Ishikawa (cell line): ENCODE measurements at regions not wholly inside any gene's neighbourhood (a gene's known extent, or its start where the extent isn't known, plus 50 kb on each side); places are given as distances from the start of the nearest gene placed in this dataset.

Source experiments
- CEBPB ChIP-seq: IDR thresholded peaks from 2 replicates; pipeline ENCODE4 v1.6.1; 2012
- CREB1 ChIP-seq: IDR thresholded peaks from 2 replicates; pipeline ENCODE4 v1.6.1; 2012; ENCODE audit warnings: low read depth
- EGR1 ChIP-seq: IDR thresholded peaks from 2 replicates; pipeline ENCODE4 v1.6.1; 2012
- EP300 ChIP-seq: IDR thresholded peaks from 2 replicates; pipeline ENCODE4 v1.6.1; 2012; ENCODE audit warnings: borderline replicate concordance
- FOXM1 ChIP-seq: IDR thresholded peaks from 2 replicates; pipeline ENCODE4 v1.6.1; 2012; ENCODE audit warnings: low read depth, borderline replicate concordance
- NFIC ChIP-seq: IDR thresholded peaks from 2 replicates; pipeline ENCODE4 v1.6.1; 2012
- RAD21 ChIP-seq: IDR thresholded peaks from 2 replicates; pipeline ENCODE4 v1.6.1; 2012; ENCODE audit warnings: low read depth
- TAF1 ChIP-seq: IDR thresholded peaks from 2 replicates; pipeline ENCODE4 v1.6.1; 2012; ENCODE audit warnings: low read depth, mild to moderate bottlenecking
- TCF12 ChIP-seq: IDR thresholded peaks from 2 replicates; pipeline ENCODE4 v1.6.1; 2012; ENCODE audit warnings: low read depth
- TEAD4 ChIP-seq: IDR thresholded peaks from 2 replicates; pipeline ENCODE4 v1.6.1; 2012
- YY1 ChIP-seq: IDR thresholded peaks from 2 replicates; pipeline ENCODE4 v1.6.1; 2012; ENCODE audit warnings: low read depth
- ZBTB7A ChIP-seq: IDR thresholded peaks from 2 replicates; pipeline ENCODE4 v1.6.1; 2012; ENCODE audit warnings: low read depth
- TF ChIP-seq, protein P1 (sequence below): IDR thresholded peaks from 2 replicates; pipeline ENCODE4 v1.6.1; 2012
- TF ChIP-seq, protein P2 (sequence below): IDR thresholded peaks from 2 replicates; pipeline ENCODE4 v1.6.1; 2012; ENCODE audit warnings: low read depth, mild to moderate bottlenecking
- TF ChIP-seq, protein P3 (sequence below): IDR thresholded peaks from 2 replicates; pipeline ENCODE4 v1.6.1; 2012

DNA sequence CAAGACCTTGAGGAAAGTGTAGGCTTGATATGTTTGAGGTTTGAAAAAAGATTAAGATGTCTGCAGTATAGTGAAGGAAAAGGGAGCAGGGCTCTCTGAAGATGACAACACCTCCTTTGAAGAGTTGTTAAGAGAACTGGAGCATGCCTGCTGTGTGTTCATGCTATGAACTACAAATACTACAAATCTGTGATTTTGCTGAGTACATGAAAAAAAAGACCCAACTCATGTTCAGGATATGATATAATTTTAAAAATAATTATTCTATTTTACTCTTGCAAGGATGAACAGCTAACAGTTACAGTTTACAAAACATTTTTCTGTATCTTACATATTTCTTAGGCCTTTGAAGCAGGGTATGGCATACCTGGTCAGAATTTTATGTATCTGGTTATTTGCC lies 305.4 kb upstream of the CWC22 start:
- no peak for TF ChIP-seq FOXM1
- no peak for TF ChIP-seq CREB1
- TF ChIP-seq CEBPB = no peak
- no peak for TF ChIP-seq TCF12
- TF ChIP-seq, protein P1, sequence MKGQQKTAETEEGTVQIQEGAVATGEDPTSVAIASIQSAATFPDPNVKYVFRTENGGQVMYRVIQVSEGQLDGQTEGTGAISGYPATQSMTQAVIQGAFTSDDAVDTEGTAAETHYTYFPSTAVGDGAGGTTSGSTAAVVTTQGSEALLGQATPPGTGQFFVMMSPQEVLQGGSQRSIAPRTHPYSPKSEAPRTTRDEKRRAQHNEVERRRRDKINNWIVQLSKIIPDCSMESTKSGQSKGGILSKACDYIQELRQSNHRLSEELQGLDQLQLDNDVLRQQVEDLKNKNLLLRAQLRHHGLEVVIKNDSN = no peak
- TF ChIP-seq RAD21 = no peak
- no peak for TF ChIP-seq TAF1
- TF ChIP-seq TEAD4 = no peak
- no peak for TF ChIP-seq EGR1
- TF ChIP-seq NFIC = no peak
- TF ChIP-seq, protein P2, sequence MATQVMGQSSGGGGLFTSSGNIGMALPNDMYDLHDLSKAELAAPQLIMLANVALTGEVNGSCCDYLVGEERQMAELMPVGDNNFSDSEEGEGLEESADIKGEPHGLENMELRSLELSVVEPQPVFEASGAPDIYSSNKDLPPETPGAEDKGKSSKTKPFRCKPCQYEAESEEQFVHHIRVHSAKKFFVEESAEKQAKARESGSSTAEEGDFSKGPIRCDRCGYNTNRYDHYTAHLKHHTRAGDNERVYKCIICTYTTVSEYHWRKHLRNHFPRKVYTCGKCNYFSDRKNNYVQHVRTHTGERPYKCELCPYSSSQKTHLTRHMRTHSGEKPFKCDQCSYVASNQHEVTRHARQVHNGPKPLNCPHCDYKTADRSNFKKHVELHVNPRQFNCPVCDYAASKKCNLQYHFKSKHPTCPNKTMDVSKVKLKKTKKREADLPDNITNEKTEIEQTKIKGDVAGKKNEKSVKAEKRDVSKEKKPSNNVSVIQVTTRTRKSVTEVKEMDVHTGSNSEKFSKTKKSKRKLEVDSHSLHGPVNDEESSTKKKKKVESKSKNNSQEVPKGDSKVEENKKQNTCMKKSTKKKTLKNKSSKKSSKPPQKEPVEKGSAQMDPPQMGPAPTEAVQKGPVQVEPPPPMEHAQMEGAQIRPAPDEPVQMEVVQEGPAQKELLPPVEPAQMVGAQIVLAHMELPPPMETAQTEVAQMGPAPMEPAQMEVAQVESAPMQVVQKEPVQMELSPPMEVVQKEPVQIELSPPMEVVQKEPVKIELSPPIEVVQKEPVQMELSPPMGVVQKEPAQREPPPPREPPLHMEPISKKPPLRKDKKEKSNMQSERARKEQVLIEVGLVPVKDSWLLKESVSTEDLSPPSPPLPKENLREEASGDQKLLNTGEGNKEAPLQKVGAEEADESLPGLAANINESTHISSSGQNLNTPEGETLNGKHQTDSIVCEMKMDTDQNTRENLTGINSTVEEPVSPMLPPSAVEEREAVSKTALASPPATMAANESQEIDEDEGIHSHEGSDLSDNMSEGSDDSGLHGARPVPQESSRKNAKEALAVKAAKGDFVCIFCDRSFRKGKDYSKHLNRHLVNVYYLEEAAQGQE = no peak
- TF ChIP-seq, protein P3, sequence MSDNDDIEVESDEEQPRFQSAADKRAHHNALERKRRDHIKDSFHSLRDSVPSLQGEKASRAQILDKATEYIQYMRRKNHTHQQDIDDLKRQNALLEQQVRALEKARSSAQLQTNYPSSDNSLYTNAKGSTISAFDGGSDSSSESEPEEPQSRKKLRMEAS = no peak
- no peak for TF ChIP-seq YY1
- TF ChIP-seq EP300 = no peak
- TF ChIP-seq ZBTB7A = no peak

DNA sequence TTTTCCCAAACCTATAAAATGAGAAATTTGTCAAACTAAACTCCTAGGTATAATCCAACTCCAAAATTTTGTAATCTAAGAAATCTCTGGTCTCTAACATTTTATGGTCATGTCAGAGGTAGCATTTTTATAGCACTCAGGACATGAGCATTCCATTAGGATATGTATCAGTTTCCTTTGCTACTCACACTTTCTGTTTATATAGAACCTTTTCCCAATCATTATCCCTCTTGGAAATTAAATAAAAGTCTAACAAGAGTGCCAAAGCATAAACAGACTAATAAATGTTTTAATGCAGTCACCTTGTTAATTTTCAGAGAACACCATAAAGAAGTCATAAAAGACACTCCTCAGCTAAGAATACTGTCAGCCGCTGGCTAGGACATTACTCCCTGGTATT lies 300.0 kb upstream of the CWC22 start:
- no peak for TF ChIP-seq TEAD4
- no peak for TF ChIP-seq NFIC
- TF ChIP-seq RAD21 = no peak
- TF ChIP-seq, protein P2 = no peak
- TF ChIP-seq CREB1 = no peak
- no peak for TF ChIP-seq FOXM1
- TF ChIP-seq, protein P3 = no peak
- TF ChIP-seq EGR1 = no peak
- no peak for TF ChIP-seq EP300
- TF ChIP-seq YY1 = no peak

DNA sequence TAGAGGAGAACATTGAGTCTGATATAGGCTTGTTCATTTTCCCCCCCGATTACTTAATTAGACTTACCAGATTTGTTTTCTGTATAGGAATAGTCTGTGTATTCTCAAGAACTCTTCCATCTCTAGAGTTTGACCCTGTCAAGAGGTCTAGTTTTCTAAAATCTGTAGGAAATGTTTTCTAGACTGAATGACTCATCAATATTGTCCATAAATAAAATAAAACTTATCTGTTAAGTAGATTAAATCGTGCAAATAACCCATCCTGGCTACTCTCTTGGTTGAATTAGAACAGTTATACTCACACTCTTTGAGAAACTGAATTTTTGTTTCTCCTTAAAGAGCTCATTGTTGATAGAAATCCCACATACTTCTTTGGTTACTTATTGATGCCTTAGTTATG lies 299.2 kb upstream of the CWC22 start:
- no peak for TF ChIP-seq TCF12
- TF ChIP-seq, protein P3 = no peak
- no peak for TF ChIP-seq CREB1
- no peak for TF ChIP-seq ZBTB7A
- TF ChIP-seq YY1 = no peak
- TF ChIP-seq FOXM1 = no peak
- TF ChIP-seq EP300 = no peak
- TF ChIP-seq, protein P1 = no peak
- TF ChIP-seq TEAD4 = no peak
- TF ChIP-seq NFIC = no peak
- TF ChIP-seq, protein P2 = no peak
- no peak for TF ChIP-seq RAD21
- TF ChIP-seq EGR1 = no peak
- no peak for TF ChIP-seq TAF1
- TF ChIP-seq CEBPB = no peak

DNA sequence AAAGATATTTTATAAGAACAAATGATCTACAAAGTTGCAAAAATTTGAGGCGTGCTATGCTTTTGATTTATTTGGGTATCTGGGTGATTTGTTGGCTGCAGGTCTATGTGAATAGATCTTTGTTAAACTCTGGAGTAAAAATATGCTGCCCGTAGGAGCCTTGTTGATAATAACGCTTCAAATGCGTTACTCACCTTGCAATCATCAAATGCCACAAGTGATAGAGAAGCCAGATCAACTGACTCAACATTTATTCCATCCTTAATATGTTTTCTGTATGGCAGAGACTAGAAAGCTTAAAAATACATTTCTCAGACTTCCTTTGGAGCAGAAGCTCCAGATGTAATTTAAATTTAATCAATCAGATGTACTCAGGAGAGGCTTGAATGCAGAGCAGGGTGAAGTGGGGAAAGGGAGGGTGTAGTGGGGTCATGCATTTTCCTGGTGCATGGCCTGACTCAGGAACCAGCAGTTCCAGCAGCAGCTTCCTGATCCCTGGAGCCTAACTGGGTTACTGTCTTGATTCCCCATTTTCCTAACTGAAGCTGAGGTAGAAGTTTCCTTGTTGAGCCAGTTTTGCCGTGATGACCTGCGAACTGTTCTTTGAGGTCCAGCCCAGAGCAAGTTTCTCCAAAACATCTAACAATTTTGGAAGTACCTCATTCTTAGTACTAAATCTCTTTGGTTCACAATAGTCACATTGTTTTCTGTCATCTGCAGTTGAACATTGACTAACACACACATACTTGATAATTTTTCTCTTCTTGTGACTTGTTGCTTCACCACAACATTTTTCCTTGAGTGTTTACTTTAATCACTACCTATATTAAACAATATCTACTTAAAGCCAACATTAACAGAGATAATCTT lies 284.7 kb upstream of the CWC22 start:
- TF ChIP-seq ZBTB7A = no peak
- no peak for TF ChIP-seq CREB1
- TF ChIP-seq EP300 = no peak
- no peak for TF ChIP-seq TCF12
- no peak for TF ChIP-seq FOXM1
- TF ChIP-seq, protein P1 = no peak
- TF ChIP-seq NFIC = no peak
- TF ChIP-seq, protein P3 = no peak
- TF ChIP-seq RAD21 = no peak
- no peak for TF ChIP-seq TAF1
- no peak for TF ChIP-seq TEAD4
- no peak for TF ChIP-seq CEBPB
- TF ChIP-seq YY1 = no peak
